GM19455 (cell line): ENCODE measurements at regions not wholly inside any gene's neighbourhood (a gene's known extent, or its start where the extent isn't known, plus 50 kb on each side); places are given as distances from the start of the nearest gene placed in this dataset.

Experiments used
- ATAC-seq: cut with Tn5 transposase; IDR thresholded peaks from one replicate; pipeline ENCODE4 v1.9.1; 2021; ENCODE audit not compliant: unreplicated experiment

- no peak for ATAC-seq
Measured at GRCh38 chr12:124388038-124388671, 93.3 kb downstream of the RFLNA start.

- no peak for ATAC-seq
Measured at GRCh38 chr12:124387528-124387911, 92.6 kb downstream of the RFLNA start.

DNA sequence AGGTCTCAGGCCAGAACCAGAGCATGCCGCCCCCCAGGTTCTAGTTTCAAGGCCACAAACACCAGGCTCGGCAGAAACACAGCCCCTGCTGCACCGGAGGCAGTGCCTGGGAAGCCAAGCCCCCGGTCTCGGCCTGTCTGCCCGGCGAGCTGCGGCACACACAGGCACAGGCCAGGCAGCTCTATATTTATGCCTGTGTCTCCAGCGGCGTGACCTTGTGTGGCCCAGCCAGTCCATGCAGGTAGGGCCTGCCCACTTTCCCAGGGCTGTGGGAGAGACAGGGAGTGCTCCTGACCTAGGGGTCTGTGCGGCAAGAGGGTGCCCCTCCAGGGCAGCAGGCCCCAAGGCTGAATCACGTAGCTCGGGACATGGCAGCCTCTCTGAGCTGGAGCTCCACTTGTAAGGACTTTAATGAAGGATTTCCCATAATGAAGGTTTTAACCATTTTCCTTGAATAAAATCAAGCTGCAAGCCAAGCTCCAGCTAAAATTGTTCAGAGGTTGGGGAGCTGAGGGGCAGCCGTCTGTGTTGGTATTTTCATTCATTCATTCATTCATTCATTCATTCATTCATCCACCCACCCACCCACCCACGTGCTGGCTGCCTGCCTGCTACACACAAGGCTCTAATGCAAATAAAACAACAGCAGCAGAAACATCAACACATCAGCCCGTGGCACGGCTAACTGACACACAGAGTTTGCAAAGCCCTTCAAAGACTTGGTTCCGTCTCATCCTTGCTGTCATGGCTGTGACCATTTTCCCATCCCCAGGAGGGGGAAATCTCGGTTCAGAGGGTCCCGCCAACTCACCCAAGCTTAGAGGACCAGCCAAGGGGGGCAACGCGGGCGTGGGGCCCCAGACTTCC lies 92.0 kb downstream of the RFLNA start:
- ATAC-seq, result no peak

DNA sequence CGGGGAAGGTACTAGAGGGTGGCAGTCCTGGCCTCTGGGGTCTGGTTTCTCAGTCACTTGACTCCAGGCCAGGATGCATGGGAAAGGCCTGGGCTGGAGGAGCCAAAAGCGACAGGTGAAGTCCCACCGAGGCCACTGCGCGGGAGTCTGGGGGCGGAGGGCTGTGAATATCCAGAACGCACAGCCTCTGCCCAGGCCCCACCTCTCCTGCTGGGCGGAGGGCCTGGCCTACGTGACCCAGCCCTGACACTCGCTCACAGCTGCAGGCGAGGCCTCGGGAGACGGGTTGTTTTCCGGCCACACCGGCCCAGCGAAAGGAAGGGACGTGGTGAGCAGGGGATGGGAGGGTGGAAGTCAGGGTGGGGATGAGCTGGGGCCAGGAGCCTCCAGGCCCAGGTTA lies 91.2 kb downstream of the RFLNA start:
- ATAC-seq, result no peak

DNA sequence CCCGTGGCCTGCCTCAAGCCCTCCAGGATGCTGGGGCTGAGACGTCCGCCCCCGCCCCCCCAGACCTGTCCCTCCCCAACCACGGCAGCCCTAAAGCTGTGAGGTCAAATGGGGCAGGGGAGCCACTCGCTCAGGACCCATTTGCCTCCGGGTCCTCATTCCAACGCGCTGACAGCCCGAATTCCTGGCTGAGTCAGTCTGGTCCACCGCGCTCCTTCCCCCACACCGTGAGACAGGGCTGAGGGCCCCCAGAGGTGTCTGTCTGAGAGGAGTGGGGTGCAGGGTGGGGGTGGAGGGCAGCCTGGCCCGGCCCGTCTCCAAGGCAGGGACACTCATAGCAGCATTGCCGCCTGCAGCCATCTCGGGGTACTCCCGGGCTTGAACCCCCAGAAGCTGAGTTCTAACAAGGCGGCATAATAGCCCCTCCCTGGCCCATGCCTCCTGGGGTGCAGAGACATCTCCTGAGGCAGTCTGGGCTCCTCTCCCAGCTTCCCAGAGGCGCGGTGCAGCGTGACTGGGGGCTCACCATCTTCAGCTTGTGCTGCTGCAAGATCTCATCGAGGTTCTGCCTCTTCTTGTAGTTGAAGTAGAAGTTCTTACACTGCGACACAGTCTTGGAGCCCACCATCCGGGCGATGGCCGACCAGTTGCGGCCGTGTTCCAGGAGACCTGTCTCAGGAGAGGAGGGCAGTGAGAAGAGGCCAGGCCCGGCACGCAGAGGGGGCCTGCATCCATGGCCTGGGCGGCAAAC lies 90.5 kb downstream of the RFLNA start:
- no peak for ATAC-seq

DNA sequence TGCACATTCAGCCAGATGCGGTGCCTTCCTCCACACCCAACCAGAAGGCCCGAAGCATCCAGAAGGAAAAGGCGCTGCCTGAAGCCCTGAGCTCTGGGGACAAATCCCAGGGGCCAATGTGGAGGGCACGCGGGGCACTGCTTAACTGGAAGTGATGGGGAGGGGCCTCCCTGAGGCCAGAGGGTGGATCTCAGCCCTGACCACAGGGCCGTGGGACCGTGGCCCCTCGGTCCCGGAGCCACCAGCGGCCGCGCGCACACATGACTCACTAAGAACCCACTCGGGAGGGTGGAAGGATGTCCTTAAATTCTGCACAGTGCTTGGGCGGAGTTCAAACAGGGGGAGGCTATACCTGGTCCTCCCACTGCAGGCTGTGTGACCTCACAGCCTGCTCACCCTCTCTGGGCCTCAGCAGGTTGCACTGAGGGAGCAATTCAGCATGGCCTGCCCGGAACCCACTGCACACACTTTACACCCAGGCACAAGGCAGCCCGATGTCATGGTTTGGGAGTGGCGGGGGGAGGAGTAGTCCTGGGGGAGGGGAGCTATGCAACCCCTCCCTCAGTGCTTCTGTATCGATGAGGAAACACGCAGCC lies 89.5 kb downstream of the RFLNA start:
- ATAC-seq, result no peak

DNA sequence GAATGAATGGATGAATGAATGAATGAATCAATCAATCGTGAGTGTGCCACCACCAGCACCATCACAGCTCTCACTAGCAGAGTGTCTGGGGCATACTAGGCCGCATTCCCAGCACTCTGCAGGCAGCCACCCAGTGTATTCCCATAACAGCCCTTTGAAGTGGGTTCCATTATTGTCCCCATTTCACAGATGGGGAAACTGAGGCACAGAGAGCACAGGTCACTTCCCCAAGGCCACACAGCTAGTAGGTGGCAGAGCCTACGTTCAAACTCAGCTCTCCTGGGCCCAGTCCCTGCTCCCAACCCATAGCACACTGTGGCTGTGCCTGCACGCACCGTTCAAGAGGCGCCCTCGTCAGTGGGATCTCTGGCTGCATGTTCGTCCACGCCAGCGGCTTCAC lies 88.1 kb downstream of the RFLNA start:
- no peak for ATAC-seq

- no peak for ATAC-seq
Measured at GRCh38 chr12:124381456-124382296, 86.8 kb downstream of the RFLNA start.

GRCh38 chr12:124380796-124381455 lies 86.0 kb downstream of the RFLNA start:
- ATAC-seq, result no peak

DNA sequence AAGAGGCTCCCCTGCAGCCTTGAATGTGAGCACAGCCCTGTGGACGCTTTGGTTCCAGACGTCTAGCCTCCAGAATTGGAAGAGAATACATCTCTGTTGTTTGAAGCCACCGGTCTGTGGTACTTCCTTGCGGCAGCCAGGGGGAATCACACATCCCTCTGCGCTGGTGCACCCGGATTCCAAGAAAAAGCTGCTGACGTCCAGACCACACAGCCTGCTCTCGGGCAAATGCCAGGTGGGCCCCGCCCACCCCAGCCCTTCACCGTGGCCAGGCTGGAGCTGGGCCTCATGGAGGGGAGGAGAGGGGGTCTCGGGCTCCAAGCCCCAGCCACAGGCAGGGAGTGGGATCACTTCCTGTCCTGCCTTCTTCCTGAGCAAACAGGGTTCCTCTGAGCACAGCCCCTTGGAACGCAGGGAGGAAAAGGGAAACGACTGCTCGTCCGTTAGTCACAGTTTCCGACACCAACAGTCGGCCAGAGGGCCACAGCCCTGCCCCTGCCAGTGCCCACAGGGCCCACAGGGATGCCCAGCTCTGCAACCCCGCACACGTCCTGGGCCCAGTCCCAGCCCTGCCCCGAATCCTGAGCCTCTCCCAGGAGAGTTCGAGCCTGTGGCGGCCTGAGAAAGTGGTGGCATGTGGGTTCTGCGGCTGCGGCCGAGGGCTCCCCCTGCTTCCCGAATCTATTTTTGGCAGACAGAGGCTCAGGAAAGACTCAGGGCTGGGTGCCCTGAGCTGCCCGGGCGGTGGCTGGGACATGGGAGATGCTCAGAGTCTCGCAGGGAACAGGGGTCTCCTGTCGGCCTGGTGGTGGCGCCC lies 85.3 kb downstream of the RFLNA start:
- no peak for ATAC-seq

DNA sequence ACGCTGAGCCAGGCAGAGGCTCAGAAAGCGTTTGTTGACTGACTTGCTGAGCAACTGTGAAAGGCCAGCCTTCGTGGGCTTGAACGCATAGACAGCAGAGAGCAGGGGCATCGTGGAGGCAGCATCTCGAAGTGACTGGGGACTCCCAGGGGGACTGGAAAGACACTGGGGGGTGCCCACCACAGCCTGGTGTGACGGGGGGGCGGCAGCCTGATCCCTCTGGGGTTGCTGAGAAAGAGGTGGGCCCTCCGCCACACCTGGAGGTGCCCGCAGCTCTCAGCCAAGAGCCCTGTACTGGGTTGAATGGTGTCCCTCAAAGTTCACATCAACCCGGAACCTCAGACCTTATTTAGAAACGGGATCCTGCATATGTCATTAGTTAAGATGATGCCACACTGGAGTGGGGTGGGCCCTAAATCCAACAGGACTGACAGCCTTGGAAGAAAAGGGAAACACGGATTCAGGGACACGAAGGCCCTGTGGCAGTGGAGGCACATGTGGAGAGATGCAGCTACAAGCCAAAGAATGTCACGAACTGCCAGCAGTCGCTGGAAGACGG lies 84.6 kb downstream of the RFLNA start:
- ATAC-seq, result no peak

GRCh38 chr12:124378926-124379325 lies 84.0 kb downstream of the RFLNA start:
- ATAC-seq, result no peak

DNA sequence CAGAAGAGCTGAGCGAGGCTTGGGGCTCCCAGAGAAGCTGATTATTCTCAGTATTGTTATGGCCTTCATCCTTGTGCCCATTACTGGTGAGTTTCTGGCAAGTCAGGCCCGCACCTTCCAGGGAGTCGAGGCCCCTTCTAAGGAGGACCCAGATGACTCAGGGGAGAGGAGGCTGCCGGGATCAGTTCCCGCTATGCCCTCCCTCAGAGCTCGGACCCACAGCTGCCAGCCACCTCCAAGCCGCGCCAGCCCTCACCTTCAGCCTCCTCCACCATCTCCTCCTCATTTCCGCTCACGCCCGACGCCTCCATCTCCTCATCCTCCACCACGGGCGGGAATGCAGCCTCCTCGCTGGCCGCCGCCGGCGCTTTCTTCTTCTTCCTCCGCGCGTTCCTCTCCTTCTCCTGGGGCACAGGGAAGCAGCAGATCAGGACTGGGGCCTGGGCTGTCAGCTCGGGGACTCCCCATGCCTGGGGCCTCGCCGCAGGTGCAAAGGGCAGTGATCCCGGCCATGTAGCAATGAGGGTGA lies 83.2 kb downstream of the RFLNA start:
- ATAC-seq, result no peak

DNA sequence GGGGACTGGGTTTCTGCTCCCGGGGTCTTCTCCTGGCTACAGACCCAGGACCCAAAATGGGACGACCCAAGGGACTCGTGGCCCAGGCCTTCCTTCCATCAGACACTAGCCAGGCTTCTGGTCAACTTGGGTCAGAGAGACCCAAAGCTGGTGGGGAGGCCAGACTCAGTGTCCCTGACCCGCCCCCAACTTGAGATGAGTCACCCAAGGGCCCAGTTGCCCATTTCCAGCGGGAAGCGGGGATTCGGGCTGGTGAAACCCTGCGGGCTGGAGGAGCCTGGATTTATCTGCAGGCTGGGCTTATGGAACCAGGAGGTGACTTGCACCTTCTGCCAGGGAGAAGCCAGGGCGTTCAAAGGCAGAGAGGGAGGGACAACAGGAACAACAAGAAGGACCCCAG lies 81.5 kb downstream of the RFLNA start:
- ATAC-seq, result no peak

DNA sequence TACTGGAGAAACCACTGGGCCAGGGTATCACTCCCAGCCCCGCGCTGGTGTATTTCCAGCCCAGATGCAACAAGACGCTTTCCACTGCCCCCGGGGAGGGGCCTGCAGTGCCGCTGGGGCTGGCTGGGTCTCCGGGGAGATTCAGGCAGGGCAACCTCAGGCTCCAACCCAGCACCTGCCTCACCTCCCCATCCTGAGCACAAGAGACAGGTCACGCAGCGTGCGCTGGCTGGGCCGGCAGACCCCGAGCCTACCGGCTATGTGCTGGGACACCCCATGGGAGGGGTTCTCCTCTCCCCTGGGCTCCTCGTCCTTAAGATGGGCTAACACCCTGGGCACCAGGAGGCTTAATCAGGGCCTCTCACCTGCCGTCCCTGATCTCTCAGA lies 80.9 kb downstream of the RFLNA start:
- ATAC-seq, result no peak

DNA sequence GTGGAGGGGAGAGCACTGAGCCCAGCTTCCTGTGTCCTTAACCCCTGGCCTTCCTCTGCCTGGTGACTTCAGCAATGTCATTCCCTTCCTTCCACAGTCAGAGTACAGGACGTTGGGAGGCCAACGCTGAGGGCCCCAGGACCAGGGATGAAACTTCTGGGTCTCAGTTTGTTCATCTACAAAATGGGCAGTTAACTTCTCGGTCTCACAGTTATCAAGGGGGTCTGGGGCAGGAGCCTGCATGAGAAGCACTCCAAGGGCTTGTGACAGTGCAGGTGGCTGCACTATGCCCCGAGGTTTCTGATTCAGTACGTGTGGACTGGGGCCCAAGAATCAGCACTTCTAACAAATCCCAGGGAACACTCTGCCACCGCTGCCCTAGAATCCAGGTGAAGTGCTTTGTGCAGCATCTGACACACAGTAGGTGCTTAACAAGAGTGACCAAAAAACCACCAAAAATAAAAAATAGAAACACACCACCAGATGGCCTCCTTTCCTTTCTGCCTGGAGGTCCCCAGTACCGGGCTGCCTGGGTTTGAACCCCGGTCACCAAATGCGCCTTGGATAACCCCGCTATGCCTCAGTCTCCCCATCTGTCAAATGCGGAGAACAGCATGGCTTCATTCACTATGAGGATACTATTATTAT lies 80.4 kb downstream of the RFLNA start:
- ATAC-seq, result no peak

DNA sequence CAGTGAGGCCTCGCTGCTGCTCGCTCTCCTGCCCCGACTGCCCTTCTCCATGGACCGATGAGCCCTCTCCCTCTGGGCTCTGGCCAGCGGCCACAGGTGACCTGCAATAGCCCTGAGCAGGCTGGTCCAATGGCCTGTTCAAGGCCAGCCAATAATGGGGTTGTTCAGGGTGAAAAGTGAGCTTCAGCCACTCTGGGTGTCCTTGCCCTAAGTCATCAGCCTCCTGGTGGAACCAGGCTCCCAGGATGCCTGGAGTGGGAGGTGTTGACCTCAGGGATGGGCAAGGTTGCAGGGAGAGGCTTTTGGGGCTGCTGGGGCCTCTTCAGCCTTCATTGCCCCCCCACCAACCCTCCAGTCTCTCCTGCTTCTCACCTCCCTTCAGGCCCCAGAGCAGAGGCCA lies 79.7 kb downstream of the RFLNA start:
- ATAC-seq, result no peak

- ATAC-seq, result no peak
Measured at GRCh38 chr12:124374147-124374546, 79.3 kb downstream of the RFLNA start.
